DMS 273 treated with DMSO at 0.1 percent for 48 hours (cell line): ENCODE measurements at regions not wholly inside any gene's neighbourhood (a gene's known extent, or its start where the extent isn't known, plus 50 kb on each side); places are given as distances from the start of the nearest gene placed in this dataset.
"Not testable (repeated sequence)": the region's sequence is repeated elsewhere in the genome, so short reads cannot be mapped to it uniquely, and the experiment has no call there.

Experiments used
- DNase-seq: peaks from one replicate; lab custom pipeline; 2025; lab: John Stamatoyannopoulos, UW

DNA sequence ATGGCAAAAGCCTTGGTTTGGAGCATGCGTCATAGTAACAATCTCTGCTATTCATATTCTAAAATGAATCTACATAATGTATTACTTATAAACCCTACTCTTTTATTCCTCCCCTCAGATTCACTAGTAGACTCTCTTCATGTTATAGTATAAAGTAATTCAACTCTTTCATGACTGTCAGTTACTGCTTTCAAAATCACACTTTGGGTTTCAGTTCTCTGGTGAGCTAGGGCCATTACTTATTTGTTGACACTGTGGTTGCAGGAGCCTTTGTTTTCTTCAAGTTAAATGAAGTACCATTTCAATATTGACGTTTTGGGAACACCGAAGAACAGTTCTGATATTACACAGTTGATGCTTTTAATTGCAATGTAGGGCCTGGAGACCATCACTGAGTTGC, 378.4 kb downstream of the DDX10 start:
- DNase-seq, result no peak

DNA sequence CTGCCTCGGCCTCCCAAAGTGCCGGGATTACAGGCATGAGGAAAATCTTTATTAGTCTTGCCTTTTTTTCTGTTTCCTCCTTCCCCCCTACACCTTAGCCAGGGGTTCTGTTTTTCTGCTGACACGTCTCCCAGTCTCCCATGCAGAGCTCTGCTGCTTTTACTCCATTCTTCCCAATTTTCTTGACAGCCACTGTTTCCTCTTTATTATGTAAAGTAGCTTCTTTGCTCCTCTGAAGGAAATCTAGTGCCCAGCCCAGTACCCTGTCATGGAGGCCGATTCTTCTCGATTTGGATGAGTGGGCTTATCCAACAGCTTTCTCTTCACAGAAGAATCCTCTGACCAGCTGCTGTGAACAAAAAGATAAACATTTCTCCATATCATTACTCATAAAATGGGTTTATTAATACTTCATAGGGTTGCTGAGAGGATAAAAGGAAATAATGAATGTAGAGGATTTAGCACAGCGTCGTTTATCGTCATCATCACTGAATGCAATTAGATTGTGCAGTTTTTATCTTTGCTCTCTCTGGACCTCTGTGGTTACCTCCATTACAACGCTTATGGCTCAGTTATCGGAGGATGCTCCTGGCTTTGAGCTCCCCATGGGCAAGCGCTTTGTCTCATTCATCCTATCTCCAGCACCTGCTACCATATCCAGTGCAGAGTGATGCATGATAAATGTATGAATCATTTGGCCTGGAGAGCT, 375.6 kb upstream of the C11orf87 start:
- DNase-seq, result no peak

DNA sequence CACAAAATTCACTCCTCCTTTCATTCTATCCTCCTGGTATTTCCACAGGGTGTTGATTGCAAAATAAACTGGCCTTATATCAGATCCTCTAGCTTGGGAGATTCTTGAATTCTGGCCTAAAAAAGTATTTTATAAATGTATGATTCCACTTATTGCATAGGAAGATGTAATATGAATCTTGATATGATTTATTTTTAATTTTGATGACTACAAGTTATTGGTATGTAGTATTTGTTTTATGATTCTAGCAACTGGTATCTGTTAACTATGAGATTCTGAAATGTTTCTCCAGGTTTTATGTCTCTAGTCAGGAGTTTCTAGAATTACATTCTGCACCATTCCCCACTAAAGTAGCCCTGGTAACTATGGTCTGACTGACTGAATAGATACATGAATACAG, 373.9 kb upstream of the C11orf87 start:
- DNase-seq, result no peak

DNA sequence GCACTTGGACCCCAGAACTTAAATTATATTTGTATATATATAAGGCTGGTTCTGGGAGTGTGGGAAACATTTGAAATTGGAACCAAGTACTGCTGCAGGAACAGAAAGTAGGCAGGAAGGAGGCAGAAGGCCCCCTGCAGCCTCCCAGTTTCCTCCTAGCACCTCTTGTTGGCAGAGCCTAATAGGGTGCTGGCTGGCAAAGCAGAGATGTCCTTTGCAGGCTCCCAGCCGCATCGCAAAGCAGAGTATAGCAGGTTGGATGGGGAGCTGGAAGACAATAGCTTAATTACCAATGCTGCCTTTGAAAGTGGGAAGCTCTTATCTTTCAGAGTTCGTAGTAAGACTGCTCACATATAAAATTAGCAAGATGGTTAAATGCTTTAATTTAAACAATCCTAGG, 370.8 kb upstream of the C11orf87 start:
- DNase-seq, result no peak

DNA sequence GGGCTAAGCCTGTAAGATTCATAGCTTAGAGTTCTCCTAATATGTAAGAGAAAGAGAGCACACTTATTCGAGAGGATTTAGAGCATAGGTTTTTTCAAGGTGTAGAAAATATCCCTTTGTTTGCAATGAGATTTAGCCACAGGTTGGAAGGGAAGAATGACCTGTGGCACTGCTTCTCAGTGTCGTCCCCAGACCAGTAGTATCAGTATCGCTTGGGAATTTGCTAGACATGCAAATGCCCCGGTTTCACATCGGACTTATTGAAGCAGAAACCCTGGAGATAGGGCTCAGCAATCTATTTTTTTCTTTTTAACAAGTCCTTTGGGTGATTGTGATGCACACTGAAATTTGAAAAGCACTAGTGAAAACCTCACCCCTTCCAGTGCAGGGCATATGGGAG, 362.6 kb upstream of the C11orf87 start:
- DNase-seq, result no peak

DNA sequence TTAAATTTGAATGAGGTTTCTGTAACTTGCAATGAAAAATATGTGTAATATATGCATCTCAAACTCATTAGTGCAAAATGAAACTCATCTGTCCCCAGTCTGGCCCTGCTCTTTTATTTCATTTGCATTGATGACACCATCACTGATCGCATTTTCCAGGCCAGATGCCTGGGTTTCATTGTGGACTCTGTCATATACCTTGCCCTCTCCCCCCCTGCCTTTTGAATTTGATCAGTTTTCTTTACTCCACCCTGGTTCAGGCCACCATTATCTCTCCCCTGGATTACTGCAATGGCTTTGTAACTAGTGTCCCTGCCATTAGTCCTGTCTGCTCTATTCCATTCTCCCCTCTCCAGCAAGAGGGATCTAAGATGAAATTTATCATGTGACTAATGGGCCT, 360.6 kb upstream of the C11orf87 start:
- no peak for DNase-seq

DNA sequence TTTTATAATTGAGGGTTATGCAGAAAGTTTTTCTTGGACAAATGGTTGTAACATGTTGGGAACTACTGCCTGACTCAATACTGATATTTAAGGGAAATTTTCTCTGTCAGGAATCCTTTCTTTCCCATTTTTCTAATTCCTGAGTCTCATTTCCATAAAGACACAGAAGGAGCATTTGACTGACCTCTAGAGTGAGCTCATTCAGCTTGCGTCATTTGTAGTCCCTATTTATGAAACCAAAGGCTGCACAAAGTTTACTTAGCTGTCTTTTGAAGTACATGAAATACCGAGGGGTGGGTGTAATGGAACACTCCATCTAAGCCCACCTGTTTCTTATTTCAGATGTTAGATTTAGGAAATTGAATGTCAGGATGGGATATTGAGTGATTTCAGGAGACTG, 359.5 kb upstream of the C11orf87 start:
- no peak for DNase-seq

DNA sequence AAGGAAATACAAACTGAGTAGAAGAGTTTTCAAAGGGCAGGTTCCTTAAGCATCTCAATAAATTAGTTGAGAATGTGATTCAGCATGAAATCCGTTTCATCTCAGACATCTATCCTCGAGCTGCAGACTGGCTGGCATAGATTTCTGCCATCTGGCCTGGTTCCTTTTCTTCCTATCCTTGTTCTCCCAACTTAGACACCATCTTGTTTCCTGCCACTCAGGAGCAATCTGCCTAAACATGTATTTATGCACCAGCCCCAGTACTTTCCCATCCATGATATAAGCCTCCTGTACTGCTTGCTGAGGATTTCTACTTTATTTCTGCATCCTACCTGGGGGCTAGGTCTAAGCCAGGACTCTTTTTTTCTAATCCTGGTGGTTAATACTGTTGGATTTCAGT, 359.1 kb upstream of the C11orf87 start:
- DNase-seq, result no peak

DNA sequence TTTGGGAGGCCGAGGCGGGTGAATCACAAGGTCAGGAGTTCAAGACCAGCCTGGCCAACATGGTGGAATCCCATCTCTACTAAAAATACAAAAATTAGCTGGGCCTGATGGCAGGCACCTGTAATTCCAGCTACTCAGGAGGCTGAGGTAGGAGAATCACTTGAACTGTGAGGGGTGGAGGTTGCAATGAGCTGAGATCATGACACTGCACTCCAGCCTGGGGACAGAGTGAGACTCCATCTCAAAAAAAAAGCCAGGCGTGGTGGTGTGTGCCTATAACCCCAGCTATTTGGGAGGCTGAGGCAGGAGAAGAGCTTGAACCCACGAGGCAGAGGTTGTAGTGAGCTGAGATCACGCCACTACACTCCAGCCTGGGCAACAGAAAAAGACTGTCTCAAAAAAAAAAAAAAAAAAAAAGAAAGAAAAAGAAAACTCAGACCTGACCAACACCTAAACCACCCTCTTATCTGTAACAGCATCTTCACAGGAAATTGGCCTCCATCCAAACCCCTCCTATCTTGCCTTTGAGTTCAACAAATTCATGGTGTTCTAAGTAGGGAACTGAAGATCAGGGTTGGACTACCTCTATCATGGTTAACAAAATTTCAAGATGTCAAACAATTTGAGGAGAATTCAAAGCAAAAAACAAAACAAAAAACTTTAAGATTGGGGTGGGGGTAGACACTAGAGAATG, 357.2 kb upstream of the C11orf87 start:
- not testable (repeated sequence) for DNase-seq

DNA sequence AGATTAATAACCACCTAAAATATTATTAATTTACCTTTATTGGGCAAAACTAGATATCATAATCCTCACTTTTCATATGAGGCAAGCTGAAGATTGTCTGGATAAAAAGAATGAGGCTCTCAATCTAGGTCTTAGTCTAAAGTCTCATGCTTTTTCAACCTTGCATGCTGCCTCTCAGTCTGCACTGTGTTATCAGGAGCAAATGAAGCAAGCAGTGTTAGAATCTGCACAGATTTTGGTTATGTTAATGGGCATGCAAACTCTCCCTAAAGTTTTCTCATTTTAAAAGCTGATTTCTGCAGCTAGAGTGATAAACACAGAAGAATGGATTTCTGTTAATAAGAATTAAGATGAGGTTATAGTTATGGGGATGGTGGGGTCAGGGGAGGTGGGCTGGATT, 350.7 kb upstream of the C11orf87 start:
- DNase-seq, result no peak

DNA sequence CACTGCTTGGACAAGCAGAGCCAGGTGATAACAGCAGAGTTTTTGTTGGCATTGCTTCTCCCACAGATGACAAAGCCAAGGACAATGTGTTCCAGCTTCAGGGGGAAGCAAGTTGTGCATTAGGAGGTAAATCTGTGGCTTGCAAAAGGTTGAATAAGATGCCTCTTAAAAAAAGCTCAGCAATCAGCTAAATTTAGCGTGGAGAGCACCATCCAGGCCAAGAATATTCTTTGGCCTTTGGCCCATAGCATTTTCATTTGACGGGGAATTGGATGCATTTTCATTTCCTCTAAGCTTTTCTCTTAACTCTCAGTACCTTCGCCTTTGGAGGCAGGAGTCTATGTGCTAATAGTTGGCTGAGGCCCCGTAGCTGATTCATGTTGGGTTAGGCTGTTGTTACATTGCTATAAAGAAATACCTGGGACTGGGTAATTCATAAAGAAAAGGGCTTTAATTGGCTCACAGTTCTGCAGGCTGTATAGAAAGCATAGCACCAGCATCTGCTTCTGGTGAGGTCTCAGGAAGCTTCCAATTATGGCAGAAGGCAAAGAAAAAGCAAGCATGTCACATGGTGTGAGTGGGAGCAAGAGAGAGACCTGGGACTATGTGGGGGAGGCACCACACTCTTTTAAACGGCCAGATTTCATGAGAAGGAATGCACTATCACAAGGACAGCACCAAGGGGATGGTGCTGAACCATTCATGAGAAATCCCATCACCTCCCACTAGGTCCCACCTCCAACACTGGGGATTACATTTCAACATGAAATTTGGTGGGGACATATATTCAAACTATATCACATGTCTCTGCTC, 350.1 kb upstream of the C11orf87 start:
- DNase-seq, result no peak

DNA sequence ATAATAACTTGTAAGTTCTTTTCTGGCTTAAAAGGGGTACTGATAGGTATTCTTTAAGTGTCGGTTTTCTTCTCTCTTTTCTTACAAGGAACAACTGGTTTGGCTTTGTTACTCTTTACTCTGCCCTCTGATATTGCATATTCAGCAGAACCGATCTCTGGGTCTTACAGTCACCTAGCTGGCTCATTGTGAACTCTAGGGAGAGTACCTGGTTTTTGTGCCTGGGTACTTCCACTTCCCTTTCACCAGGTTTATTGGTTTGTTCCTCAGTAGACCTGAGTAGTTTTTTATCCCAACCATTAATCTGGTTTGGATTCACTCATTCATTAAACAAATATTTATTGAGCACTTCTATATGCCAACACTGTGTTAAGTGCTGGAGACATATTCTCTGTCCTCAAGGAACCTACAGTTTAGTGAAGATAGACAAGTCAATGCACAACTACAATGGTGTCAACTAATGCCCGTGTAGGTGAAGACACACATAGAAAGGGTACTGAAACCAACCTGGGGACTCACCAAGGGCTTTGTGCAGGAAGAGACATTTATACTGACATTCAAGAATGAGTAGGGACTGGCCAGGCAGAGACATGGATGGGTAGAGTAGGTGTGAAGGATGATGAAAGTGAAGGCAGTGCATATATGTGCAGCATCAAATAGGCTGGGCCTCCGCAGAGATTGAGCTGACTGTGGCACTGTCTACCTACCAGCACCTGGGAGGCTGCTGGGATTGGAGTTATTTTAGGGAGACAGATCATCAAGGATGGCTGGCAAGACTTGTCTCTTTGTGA, 348.8 kb upstream of the C11orf87 start:
- no peak for DNase-seq

DNA sequence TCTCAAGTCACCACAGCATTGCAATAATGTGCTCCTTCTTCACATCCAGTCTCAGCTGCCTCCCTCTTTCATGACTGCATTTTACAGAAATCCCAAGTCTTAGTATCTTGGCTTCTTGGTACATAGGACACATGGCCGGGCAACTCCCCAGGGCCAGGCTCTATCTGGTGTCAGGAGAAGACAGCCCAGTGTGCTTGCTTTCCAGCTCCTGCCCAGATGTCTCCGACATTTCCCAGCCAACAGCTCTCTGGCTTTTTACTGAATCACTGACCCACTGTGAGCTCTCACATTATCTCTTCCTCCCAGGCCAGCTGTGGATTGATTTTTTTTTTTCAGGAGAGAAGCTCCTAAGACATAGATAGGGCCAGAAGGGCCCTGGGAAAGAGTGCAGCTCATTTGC, 346.0 kb upstream of the C11orf87 start:
- DNase-seq, result no peak

DNA sequence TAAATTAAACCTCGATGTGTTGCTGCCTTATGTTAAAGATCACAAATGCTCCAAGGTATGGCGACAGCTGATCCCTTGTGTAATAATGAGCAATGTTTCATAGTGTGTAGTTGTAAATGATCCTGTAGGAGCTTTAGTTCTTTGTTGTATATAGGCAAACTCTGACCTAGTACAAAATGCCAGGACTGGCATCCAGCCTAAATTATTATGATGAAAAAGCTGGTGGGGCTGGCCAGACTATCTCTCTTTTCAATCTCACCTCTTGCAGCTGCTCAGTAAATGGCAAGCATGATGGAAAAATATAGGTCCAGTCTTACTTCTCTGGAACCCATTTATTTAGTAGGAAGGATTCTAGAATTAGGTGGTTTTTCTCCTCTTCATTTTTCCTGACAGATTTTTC, 345.1 kb upstream of the C11orf87 start:
- no peak for DNase-seq

DNA sequence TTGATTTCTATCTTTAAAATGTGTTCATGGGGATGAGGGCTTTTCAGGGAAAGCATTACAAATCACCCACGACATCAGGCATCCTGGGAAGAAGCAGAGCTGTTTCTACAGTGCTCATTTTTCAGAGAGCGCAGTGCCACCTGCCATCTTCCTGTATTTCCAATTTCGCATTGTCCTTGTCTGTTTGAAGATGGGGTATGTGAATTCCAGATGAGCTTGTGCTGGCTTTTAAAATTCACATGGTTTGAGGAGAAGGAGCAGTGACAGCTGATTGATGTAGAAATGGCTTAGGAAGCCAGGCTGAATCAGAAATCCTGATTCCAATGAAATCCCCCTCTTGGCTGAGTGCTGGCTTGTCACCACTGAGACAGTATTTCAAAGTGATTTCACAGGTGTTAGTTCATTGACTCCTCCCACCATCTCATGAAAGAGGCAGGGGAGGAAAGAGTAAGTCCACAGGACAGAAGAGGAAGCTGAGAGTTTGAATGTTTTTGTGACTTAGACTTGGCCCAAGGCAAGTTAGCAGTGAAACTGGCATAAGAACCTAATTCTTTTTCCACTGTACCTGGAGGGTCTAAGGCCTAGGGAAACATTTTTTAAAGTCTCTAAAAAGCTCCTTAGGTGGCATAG, 344.6 kb upstream of the C11orf87 start:
- no peak for DNase-seq

DNA sequence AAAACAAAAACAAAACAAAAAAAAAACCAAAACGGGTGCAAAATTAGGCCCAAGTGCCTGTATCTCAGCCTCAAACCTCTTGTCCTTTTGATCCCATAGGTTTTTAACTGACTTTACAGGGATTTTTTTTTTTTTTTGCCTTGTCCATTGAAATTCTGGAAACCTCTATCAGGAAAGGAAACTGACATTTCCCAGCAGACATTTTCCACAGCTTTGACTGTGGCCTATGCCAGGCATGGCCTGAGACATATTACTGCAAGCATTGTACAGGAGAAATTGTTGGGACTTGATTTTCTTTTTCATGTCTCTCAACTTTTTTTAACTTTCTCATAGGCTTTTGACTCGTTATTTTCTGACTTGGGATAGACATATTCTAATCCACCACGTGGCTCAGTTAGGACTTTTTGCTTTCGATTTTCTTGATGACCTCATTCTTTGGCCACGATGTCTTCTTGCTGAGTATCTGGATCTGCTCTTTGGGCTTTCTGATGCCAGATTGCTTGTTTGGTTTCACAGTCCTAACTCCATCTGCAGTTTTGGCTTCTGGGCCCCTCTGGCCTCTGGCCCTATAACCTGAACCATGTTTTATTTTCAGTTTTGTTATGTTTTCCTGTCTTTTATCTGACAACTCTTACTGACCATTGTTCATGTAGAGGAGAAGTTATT, 336.1 kb upstream of the C11orf87 start:
- DNase-seq, result no peak

DNA sequence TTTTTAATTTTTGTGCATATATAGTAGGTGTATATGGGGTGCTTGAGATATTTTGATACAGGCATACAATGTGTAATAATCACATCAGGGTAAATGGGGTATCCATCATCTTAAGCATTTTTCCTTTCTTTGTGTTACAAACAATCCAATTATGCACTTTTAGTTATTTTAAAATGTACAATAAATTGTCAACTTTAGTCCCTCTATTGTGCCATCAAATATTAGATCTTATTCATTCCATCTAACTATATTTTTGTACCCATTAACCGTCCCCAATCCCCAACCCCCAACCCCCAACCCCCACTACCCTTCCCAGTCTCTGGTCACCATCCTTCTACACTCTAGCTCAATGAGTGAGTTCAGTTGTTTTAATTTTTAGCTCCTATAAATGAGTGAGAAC, 335.1 kb upstream of the C11orf87 start:
- no peak for DNase-seq

DNA sequence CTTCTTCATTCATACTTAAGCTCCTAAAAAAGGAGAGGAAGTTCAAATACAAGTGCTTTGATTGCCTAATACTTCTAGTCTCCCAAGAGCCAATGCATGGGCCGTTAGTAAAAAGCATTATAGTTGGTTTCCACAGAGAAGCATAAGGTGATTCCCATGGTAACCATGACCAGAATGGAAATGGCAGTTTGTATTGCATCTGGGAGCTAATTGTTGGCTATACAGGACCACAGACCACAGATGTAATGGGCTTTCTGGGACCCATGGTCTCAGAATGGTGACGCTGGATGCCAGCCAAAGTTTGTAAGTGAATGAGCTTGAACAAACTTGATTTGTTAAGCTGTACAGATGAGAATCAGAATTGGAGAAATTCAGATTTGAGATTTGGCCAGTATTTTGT, 333.9 kb upstream of the C11orf87 start:
- DNase-seq, result no peak

DNA sequence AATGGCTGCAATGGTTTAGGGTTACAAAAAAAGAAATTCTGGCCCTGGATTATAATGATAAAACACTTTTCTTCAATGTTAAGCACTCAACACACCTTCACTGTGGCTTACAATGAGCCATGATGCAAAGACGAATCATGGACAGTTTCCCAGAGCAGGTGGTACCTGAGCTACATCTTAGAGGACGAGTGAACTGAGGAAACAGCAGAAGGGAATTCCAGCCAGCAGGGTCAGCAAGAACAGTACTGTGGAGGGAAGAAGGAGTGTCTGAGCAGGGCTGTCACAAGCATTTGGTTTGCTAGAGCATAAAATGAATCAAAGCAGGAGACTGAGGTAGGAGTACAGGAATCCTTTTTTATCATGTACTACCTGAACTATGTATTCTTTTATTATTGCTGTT, 332.8 kb upstream of the C11orf87 start:
- DNase-seq, result no peak

DNA sequence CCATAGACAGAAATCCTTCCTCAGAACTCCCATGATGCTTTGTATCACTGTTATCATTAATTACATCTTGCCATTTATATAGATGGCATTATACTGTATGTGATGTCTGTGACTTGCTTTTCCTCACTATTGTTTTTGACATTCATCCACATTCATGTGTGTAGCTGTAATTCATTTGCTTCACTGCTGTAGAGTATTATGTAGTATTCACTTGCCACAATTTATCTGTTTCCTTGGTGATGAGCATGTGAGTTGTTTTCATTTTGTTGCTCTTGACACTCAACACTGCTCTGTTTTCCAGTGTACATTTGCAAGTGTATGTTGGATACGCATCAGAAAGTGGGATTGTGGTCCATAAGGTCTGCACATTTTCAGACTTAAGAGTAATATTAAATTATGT, 328.6 kb upstream of the C11orf87 start:
- no peak for DNase-seq

DNA sequence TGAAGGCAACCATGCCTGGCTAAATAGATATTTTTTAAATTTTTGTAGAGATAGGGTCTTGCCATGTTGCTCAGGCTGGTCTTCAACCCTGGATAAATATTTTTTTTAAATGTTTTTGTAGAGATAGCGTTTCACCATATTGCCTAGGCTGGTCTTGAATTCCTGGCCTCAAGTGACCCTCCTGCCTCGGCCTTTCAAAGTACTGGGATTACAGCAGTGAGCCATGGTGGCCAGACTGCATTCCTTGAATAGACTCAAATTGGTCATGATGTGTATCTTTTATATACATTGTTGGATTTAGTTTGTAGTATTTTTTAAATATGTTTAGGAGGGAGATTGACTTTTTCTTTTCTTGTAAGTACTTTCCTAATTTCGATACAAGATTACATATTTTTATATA, 325.7 kb upstream of the C11orf87 start:
- no peak for DNase-seq
